MCF 10A (cell line): ENCODE measurements at regions not wholly inside any gene's neighbourhood (a gene's known extent, or its start where the extent isn't known, plus 50 kb on each side); places are given as distances from the start of the nearest gene placed in this dataset.

ENCODE experiments used
- BruUV-seq: library from RNA; stranded (reverse); fragments of 400-500 nt; replicated peaks from 2 replicates; lab custom pipeline; 2021; lab: Mats Ljungman, UMichigan
- CTCF ChIA-PET: fragments of 300-600 bp; sonication (Branson Sonifier 250); formaldehyde crosslinking; extraction: SDS; loops from one replicate; lab custom pipeline; 2021; ENCODE audit warnings: antibody characterized with exemption, inconsistent platforms; lab: Yijun Ruan, JAX
- POLR2A ChIA-PET: fragments of 300-600, 350-650 bp; sonication (Branson Sonifier 250); formaldehyde crosslinking; extraction: SDS; loops from one replicate; lab custom pipeline; 2020; ENCODE audit warnings: antibody characterized with exemption, inconsistent platforms; lab: Yijun Ruan, JAX
- DNase-seq: peaks from one replicate; pipeline ENCODE4 v3.0.0-alpha.2; 2018; ENCODE audit not compliant: unreplicated experiment
- H3K27ac Mint-ChIP-seq: one replicate; pipeline ENCODE4 v1.8.0; 2022; ENCODE audit warnings: mild to moderate bottlenecking, low read depth, mixed read lengths; ENCODE audit not compliant: unreplicated experiment
- H3K27me3 Mint-ChIP-seq: one replicate; pipeline ENCODE4 v1.8.0; 2022; ENCODE audit warnings: mixed read lengths; ENCODE audit not compliant: insufficient read depth, unreplicated experiment
- H3K36me3 Mint-ChIP-seq: one replicate; pipeline ENCODE4 v1.8.0; 2022; ENCODE audit warnings: mild to moderate bottlenecking, moderate library complexity, mixed read lengths; ENCODE audit not compliant: insufficient read depth, unreplicated experiment
- H3K4me1 Mint-ChIP-seq: one replicate; pipeline ENCODE4 v1.8.0; 2022; ENCODE audit warnings: mixed read lengths; ENCODE audit not compliant: insufficient read depth, unreplicated experiment
- H3K4me3 Mint-ChIP-seq: one replicate; pipeline ENCODE4 v1.8.0; 2022; ENCODE audit warnings: mild to moderate bottlenecking, moderate library complexity, mixed read lengths; ENCODE audit not compliant: unreplicated experiment
- H3K9me3 Mint-ChIP-seq: one replicate; pipeline ENCODE4 v1.8.0; 2022; ENCODE audit warnings: mixed read lengths; ENCODE audit not compliant: unreplicated experiment
- CTCF ChIP-seq: fragments of 200-600 bp; IDR thresholded peaks from one replicate; pipeline ENCODE4 v1.8.0; 2022; ENCODE audit warnings: antibody characterized with exemption, mild to moderate bottlenecking; ENCODE audit not compliant: unreplicated experiment
- intact Hi-C: fragments of 100-400 bp; cut with micrococcal nuclease; formaldehyde crosslinking; loops from 2 replicates; pipeline ENCODE4 v1.14.1; 2022

- H3K4me1 Mint-ChIP-seq: no peaks in the 10 kb centered on the region
- H3K27ac Mint-ChIP-seq: no peak overlapping the region
- no peaks in the 10 kb centered on the region for H3K9me3 Mint-ChIP-seq
- POLR2A ChIA-PET: no interaction called here
- no peak for TF ChIP-seq CTCF
- no peak for DNase-seq
- H3K4me3 Mint-ChIP-seq: no peak overlapping the region
- CTCF ChIA-PET: interaction anchor here (0.5 to 0.6 kb wide), 2 partner anchors 34 to 687 kb away, joined by 4 read pairs; no protein-coding TSS in a partner anchor
- BruUV-seq: no TSS peak
- no peaks in the 10 kb centered on the region for H3K27me3 Mint-ChIP-seq
- H3K36me3 Mint-ChIP-seq: no peaks in the 10 kb centered on the region
- intact Hi-C loops: no loop called here
Observed at GRCh38 chr9:82062245-82062644, 73.7 kb downstream of the SPATA31D1 start.

- no peaks in the 10 kb centered on the region for H3K4me1 Mint-ChIP-seq
- POLR2A ChIA-PET: no interaction called here
- H3K27me3 Mint-ChIP-seq: no peaks in the 10 kb centered on the region
- CTCF ChIA-PET: interaction anchor here (0.6 kb wide), 1 partner anchor 1612 kb away, joined by 6 read pairs; no protein-coding TSS in a partner anchor
- intact Hi-C loops: no loop called here
- no peak overlapping the region for H3K27ac Mint-ChIP-seq
- H3K36me3 Mint-ChIP-seq: no peaks in the 10 kb centered on the region
- no peak for DNase-seq
- no peak for TF ChIP-seq CTCF
- H3K9me3 Mint-ChIP-seq: no peaks in the 10 kb centered on the region
- BruUV-seq: no TSS peak
- no peak overlapping the region for H3K4me3 Mint-ChIP-seq
Observed at GRCh38 chr9:82073551-82074543, 85.3 kb downstream of the SPATA31D1 start.

GRCh38 chr9:82080265-82080664, 91.7 kb downstream of the SPATA31D1 start:
- intact Hi-C loops: no loop called here
- no peak for TF ChIP-seq CTCF
- CTCF ChIA-PET: no interaction called here
- Mint-ChIP-seq H3K27me3 (no peaks in the 10 kb centered on the region), H3K4me1 (no peaks in the 10 kb centered on the region), H3K4me3 (no peak overlapping the region), H3K27ac (no peak overlapping the region), H3K9me3 (no peaks in the 10 kb centered on the region), H3K36me3 (no peaks in the 10 kb centered on the region)
- DNase-seq: no peak
- POLR2A ChIA-PET: no interaction called here
- no TSS peak for BruUV-seq

GRCh38 chr9:82081496-82081895, 92.9 kb downstream of the SPATA31D1 start:
- POLR2A ChIA-PET: no interaction called here
- CTCF ChIA-PET: no interaction called here
- intact Hi-C loops: no loop called here
- no peak overlapping the region for H3K4me3 Mint-ChIP-seq
- H3K36me3 Mint-ChIP-seq: no peaks in the 10 kb centered on the region
- peaks cover 2% of the 10 kb centered on the region for H3K9me3 Mint-ChIP-seq
- H3K27ac Mint-ChIP-seq: no peak overlapping the region
- no peak for TF ChIP-seq CTCF
- BruUV-seq: no TSS peak
- no peaks in the 10 kb centered on the region for H3K4me1 Mint-ChIP-seq
- peaks cover 2% of the 10 kb centered on the region for H3K27me3 Mint-ChIP-seq
- no peak for DNase-seq
